Lung microvascular endothelial cell (primary cell): ENCODE measurements at regions not wholly inside any gene's neighbourhood (a gene's known extent, or its start where the extent isn't known, plus 50 kb on each side); places are given as distances from the start of the nearest gene placed in this dataset.

Source experiments
- DNase-seq, 2 donors: peaks; one replicate each; pipeline versions ENCODE4 v3.0.0 to v3.0.0-alpha.2; 2010; ENCODE audit warnings: low read depth in 2 of 2

DNA sequence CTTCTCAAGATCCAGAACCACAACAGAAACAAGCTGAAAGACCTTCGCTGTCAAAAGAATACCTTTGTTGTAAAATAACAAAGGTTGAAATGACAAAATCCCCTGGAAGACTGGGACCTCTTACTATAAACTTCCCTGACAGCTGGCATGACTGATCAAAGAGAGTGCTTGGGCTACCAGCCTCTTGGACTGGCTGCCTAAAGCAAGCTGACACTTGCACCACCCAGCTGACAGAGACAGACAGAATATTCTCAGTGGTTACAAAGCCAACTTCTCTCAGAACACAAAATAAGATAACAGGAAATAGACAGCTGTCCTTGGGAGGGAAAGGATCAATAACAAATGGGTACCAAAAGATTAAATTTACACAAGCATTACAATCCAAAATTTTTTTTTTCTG lies 241.7 kb upstream of the SPOCK3 start:
- DNase-seq, result no peak

DNA sequence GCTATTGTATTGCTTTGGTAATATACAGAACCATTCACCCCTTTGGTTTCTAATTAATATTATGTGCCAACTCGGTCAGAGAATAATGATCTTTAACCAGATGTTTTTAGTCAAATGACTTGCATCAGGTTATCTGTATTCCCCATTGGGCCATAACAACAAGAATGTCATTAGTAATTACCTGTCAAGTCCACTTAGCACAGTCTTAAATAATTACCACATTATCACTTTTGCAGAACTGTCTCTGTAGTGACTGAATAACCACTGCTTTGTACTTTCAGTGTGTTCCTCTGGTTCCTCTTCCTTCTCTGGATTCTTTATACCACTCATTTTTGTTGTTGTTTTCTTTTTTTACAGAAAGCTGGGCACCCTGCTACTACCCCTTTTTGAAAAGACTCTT lies 257.7 kb upstream of the SPOCK3 start:
- DNase-seq, result no peak

DNA sequence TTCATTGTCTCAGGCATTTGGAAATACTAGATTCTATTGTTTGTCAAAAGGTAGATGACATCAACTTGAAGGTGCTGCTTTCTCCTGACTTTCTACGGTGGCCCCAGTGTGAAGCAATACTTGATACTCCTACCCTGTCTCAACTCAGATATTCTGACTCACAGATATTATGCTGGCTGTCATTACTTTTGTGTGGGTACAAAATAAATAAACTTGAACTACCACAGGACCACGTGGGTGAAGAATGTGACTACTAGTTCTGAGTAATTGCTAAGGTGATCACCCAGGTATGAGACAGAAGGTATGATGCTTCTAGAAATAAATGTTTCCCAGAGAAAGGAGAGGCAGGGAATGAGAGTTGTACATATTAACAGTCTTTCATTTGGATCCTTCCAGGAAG lies 275.3 kb upstream of the SPOCK3 start:
- DNase-seq, result no peak

DNA sequence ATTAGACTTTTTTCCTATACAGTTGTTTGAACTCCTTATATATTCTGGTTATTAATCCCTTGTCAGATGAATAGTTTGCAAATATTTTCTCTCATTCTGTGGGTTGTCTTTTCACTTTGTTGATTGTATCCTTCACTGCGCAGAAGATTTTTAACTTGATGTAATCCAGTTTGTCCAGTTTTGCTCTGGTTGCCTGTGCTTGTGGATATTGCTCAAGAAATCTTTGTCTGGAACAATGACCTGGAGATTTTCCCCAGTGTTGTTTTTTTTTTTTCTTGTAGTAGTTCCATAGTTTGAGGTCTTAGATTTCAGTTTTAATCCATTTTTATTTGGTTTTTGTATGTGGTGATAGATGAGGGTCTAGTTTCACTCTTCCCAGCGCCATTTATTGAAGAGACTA lies 289.8 kb upstream of the SPOCK3 start:
- DNase-seq, result no peak

DNA sequence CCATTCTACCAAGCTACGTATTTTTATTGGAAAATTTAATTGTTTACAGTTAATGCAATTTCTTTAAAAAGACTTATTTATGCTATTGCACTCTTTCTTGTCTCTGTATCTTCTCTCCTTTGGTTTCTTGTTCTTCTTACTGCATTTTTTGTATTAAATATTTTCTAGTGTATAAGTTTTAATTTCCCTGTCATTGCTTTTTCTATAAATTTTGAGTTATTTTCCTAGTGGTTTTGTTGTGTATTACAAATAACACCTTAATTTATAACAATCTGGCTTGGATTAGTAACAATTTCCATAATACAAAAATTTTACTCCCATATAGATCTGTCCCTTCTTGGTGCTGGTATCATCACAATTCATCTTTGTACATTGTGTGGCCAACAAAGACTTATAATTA lies 303.5 kb upstream of the SPOCK3 start:
- no peak for DNase-seq

DNA sequence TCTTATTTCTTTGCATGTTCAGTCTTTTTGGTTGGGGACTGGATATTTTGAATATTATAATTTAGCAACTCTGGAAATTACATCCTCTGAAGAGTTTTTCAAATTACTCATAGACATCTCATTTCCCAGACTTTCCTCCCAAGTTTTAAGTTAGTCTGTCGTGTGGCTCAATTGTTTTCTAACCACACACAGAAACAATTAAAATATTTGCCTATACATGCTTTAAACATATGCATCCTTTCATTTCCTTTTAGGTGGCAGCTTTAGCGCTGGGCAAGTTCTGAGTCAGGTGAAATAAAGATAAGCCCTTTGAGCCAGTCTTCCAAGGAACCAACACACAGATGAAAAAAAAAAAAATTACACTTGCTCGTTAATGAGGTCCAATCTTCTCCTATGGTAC lies 307.0 kb upstream of the SPOCK3 start:
- DNase-seq, result no peak

DNA sequence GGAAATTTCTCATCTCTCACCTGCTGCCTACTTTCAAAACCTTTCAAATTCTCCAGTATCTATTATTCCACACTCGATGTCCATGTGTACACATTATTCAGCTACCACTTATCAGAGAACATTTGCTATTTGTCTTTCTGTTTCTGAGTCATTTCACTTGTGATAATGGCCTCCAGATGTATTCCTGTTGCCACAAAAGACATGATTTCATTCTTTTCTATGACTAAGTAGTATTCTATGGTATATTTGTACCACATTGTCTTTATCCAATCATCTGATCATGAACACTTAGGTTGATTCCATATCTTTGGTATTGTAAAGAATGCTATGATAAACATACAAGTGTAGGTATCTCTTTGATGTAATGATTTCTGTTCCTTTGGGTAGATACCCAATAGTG lies 310.1 kb upstream of the SPOCK3 start:
- no peak for DNase-seq

DNA sequence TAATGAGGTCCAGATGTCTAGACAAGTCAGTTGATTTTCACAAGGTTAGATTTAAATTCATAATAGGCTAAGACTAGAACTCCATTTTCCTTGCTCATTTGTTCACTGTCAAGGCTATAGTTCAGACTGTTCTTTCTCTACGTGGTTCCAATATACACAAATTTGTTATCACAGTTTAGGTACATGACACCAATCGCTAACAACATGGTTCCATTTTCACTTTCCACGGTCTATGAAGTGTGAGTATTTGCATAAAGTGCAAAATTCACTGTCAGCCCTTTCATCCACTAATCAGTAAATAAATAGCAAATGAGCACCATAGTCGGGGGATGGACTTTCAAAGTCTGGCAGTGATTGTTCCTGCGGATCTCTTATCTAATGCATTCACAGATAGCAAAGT lies 315.7 kb upstream of the SPOCK3 start:
- no peak for DNase-seq

DNA sequence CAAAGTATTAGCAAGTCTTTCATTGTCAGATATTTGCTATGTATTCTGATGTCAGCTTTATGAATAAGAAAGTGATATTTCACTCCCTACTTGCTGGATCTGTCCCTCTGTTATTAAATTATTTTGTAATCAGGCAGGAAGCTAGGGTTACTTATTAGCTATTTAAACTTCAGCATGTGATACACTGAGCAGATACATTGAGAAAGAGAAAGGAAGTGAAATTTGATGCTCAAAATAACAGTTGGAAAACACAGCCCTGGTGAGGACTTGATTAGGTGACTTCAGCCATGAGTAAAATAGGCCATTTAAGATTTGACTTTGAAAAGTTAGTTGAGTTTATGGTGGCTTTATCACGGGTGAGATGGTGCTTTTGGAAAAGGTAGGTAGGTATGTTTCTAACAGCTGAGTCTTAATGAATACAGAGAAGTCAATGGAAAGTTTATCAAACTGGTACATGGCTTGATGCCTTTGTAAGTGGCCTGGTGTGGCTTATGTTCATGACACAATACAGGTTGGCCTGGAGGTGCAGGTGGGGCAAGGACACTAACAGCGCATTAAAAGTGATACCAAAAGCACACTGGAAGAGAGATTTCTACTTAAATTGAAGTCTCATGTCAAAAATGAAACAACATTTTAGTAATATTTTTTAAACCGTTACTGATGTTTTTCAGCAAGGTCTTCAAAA lies 321.2 kb upstream of the SPOCK3 start:
- no peak for DNase-seq

DNA sequence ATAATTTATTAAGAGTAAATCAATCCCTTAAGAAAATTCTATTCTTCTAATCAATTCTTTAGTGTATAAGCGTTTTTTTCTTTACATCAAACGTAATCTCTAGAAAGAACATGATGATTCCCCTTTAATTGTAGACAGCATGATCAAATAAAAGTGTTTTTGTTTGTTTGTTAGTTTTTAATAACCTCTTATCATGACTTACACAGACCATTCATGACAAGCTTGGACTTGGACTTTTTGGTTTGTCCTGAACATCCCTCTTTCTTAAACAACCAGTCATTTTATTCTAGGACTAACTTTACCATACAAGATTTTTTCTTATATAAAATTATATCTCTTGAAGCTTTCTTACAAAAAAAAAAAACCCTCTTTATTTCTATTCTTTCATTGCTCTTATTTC lies 344.6 kb upstream of the SPOCK3 start:
- no peak for DNase-seq

DNA sequence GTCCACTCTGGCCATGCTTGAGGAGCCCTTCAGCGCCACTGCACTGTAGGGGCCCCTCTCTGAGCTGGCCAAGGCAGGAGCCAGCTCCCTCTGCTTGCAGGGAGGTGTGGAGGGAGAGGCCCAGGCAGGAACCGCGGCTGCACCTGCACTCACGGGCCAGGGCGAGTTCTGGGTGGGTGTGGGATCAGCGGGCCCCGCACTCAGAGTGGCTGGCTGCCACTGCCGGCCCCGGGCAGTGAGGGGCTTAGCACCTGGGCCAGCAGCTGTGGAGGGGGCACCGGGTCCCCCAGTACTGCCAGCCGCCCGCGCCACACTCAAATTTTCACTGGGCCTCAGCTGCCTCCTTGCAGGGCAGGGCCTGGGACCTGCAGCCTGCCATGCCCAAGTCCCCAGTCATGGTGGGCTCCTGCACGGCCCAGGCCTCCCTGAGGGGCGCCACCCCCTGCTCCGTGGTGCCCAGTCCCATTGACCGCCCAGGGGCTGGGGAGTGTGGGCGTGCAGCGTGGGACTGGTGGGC lies 347.2 kb upstream of the SPOCK3 start:
- DNase-seq, result no peak

DNA sequence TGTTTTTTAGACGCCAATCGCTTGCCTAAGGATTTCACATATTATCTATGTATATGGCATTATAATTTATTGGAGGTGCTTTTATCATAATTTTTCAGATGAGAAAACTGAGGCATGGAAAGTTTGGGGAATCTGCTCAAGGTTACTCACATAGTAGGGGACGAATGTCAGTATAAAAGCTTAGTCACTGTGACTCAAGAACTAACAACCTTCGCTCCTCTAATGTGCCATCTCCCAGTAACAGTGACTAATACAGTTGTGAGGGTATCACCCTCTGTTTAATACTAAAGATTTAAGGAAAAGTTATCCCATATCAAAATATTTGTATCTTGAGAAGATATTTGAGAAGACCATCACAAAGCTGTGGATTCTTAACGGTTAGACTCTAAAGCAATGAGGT lies 353.1 kb upstream of the SPOCK3 start:
- no peak for DNase-seq

DNA sequence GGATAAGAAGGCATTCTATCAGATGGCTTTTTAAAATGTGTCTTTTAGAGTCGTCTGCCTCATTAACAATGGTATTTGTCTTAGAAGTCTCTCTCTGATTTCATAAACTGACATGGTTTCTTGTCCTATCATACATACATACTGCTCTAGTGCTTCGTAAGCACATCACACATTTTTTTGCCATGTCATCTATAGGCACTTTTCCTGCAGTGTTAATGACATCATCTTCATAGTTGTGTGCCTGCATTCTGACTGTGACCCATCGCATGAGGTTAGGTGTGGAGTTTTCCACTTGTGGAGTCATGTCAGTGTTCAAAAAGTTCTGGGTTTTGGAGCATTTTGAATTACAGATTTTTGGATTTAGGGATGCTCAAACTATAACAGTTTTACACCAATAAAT lies 361.6 kb upstream of the SPOCK3 start:
- DNase-seq, result no peak

DNA sequence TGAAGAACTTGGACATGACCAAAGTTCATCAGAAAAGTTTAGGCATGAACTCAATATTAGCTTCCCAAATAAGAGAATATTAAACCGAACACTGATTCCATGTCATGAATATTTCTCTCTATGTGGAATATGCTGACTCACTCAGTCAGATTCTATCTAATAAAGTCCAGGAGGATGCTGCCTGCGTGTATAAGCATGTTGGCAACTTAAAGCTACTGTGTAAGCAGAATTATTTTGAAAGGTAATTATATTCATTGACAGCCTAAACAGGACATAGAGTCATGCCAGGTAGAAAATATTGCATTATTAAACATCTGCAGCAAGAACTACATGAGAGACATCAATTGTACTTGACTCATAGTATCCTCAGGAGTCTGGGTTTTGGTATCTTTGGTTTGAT lies 367.9 kb upstream of the SPOCK3 start:
- DNase-seq, result no peak

DNA sequence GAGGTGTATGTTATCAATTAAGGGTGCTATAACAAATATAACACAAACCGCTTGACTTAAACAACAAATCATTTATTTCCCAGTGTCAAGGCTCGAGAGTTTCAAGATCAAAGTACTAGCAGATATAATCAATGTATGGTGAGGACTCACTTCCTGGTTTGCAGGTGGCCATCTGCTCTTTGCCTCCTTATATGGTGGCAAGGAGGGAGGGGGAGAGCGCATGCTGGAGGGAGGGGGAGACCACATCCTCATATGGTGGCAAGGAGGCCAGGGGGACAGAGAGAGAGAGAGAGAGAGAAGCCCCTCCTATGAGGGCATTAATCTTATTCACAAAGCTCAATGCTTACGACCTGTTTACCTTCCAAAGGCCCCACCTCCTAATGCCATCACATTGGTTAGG lies 372.3 kb upstream of the SPOCK3 start:
- no peak for DNase-seq

DNA sequence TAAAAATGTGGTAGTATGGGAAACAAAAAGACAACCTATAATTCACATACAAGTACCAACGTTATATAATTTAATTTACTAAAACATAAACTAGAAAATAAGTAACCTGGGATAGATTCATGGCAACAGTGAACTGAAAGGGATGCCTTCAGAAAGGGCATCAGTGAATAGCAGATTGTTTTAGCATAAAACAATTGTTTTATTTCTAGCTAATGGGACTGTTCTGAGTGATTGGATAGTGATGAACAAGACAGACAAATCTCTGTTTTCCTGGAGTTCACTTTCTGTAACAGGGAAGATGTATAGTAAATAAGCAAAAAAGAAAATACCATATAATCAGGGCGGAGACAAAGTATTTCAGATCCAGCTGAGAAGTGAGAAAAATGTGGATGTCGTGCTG lies 379.1 kb upstream of the SPOCK3 start:
- DNase-seq, result no peak

DNA sequence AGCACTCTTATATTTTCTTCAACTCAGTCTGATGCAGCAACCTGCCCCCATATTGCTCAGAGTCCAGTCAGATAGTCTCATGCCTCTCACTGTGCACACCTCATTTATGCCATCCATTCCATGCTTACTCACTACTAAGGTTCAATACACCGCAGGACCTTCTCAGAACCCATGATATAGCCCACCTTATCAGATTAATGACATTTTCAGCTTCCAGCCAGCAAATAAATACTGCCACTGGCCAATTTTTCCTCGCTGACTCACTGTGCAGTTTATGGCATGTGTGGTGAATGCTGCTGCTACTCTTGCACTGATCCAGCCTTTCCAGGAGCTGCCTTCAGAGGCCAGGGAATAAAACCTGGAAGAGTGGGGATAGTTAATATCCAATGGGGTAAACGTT lies 380.6 kb upstream of the SPOCK3 start:
- DNase-seq, result no peak

DNA sequence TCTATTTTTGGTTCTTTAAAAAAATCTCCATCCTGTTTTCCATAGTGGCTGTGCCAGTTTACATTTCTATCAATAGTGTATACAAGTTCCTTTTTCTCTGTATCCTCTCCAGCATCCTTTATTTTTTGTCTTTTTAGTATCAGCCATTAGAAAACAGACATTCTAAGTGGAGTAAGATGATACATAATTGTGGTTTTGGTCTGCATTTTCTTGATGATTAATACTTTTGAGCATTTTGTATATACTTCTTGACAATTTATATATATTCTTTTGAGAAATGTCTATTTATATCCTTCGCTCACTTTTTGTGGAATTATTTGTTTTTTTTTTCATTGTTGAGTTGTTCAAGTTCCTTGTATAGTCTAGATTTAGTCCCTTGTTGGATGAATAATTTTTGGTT lies 382.2 kb upstream of the SPOCK3 start:
- DNase-seq, result no peak

DNA sequence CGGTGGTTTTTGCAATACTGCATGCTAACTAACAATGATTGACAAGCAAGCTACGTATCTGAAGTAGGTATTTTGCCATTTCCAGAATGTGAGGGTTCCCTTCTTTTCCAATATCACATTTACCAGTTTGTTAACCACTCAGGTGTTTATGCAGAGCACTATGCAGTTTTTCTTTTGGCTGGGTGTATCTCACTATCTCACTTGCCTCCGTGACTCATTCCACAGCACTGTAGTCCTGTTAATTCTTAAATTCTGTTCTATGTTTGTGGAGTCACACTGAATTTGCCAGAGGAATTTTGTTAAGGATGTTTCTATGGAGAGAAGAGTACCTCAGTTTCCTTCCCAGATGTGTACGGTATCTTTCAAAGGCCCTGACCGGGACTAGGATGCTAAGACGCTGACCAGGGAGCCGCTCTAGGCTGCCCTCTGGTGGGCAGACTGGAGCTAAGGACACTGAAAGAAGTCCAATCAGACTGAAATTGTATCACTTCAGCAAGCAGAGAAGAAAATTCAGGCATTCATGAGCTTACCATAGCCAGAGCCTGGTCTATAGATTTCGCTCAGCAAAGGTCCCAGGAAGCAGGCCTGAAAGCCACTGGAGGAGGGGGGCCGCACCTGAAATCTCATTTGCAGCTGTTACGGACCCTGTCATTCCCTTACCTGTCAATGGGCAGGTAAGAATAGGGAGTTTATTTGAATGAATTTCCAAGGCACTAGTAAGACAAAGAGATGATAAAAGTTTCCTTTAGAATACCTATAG lies 388.4 kb upstream of the SPOCK3 start:
- DNase-seq, result peak; percentile 41

DNA sequence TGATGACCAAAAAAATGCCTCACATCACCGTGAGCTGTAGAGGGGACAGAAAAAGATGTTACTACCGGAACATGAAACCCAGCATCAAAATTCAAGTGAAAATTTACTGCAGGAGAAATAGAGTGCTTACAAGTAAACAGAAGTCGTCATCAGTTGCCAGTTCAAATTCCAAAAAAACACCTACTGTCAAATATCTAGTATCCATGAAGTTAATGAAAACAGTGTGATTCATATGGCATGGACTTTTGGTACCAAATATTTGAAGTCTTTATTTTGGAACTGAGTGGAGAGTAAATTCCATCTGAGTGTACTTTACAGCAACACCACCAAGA lies 388.9 kb upstream of the SPOCK3 start:
- no peak for DNase-seq

DNA sequence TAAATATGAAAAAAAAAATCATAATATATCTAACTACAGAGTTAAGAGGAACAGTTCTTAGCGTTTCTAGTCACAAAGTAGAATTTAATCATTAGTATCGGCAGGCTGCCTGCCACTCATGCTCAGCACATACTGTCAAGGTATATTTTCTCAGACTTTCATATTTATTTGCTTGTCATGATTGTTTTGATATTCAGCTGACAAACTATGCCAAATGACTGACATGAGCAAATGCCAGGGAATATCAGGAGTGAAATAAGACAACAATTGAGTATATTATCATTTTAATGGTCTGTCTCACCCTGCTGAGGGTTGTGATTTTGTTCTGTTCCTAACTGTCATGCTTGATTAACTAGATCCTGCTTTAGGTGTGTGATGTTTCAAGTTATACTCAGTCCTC lies 395.0 kb upstream of the SPOCK3 start:
- no peak for DNase-seq

DNA sequence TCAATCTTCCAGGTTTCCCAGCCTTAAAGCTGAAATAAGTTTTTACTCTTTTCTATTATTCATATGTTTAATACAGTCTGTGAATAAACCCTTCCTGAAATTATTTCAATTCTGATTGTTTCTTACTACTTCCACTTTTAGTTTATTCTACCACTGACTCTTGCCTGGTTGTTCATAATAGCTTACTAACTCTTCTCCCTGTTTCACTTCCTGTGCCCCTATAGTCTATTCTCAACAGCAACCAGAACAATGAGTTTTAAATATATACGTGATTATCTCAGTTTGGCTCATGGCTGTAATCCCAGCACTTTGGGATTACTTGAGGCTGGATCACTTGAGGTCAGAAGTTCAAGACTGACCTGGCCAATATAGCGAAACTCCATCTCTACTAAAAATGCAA lies 408.0 kb upstream of the SPOCK3 start:
- DNase-seq, result no peak

DNA sequence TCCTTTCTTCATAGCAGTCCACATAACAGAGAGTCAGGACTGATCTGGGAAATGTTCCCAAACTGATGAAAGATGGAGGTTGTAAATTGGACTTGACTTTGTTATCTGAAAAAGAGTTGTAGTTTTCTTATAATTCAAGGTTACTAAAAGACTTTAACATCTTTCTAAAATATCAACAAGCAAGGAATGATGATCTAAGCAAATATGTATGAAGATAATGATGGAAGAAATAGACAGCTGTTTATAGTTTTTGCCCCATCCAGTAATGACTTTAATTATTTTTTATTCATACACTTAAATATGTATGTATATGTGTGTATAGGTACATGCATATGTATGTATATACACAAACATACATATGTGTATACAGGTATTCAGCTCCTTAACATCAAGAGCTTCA lies 411.1 kb upstream of the SPOCK3 start:
- no peak for DNase-seq

DNA sequence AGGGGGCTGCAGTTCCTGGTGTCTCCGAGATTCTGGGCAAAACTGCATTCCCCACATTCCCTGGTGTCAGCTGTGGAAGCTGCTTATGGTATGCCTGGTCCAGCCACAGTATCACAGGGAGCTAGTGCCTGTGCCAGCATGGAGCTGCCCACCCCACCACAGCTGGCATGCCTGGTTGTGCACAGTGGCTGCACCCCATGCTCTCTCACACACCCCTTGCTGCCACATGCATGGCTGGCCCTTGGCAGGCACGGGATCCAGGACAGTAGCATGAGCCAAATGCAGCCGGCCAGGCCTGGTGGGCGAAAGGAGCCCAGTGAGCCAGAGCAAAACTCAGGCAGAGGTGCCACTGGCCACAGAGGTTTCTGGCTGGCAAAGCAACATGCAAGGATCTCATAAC lies 418.0 kb upstream of the SPOCK3 start:
- DNase-seq, result no peak
